Right atrium auricular region (tissue), 2 donors: ENCODE measurements at regions not wholly inside any gene's neighbourhood (a gene's known extent, or its start where the extent isn't known, plus 50 kb on each side); places are given as distances from the start of the nearest gene placed in this dataset.

Experiments used
- DNase-seq: peaks from one replicate; pipeline ENCODE4 v3.0.0-alpha.2; 2019; ENCODE audit warnings: low spot score
- H3K27ac ChIP-seq, 2 donors: fragments of 200-600 bp; sonication (generic); 1 replicate in 1 of 2; 2 replicates in 1 of 2; pipeline ENCODE4 v1.5.1; 2016 to 2019
- H3K27me3 ChIP-seq, 2 donors: fragments of 200-600 bp; sonication (generic); one replicate each; pipeline versions ENCODE4 v1.5.1 to v1.6.0; 2017 to 2019
- H3K36me3 ChIP-seq: fragments of 200-600 bp; sonication (generic); one replicate; pipeline ENCODE4 v1.5.1; 2016
- H3K4me1 ChIP-seq, 2 donors: fragments of 200-600 bp; sonication (generic); one replicate each; pipeline versions ENCODE4 v1.5.1 to v1.6.0; 2017 to 2019
- H3K4me3 ChIP-seq, 2 donors: fragments of 200-600 bp; sonication (generic); 1 replicate in 1 of 2; 2 replicates in 1 of 2; pipeline ENCODE4 v1.5.1; 2017 to 2019; ENCODE audit warnings: mild to moderate bottlenecking in 1 of 2, moderate library complexity in 1 of 2
- H3K9me3 ChIP-seq, 2 donors: fragments of 200-600 bp; sonication (generic); one replicate each; pipeline ENCODE4 v1.5.1; 2019
- TF ChIP-seq, protein P1 (sequence below), 2 donors: fragments of 200-600 bp; sonication (generic); IDR thresholded peaks; one replicate each; pipeline ENCODE4 v1.5.1; 2019; ENCODE audit warnings: antibody characterized with exemption in 2 of 2

DNA sequence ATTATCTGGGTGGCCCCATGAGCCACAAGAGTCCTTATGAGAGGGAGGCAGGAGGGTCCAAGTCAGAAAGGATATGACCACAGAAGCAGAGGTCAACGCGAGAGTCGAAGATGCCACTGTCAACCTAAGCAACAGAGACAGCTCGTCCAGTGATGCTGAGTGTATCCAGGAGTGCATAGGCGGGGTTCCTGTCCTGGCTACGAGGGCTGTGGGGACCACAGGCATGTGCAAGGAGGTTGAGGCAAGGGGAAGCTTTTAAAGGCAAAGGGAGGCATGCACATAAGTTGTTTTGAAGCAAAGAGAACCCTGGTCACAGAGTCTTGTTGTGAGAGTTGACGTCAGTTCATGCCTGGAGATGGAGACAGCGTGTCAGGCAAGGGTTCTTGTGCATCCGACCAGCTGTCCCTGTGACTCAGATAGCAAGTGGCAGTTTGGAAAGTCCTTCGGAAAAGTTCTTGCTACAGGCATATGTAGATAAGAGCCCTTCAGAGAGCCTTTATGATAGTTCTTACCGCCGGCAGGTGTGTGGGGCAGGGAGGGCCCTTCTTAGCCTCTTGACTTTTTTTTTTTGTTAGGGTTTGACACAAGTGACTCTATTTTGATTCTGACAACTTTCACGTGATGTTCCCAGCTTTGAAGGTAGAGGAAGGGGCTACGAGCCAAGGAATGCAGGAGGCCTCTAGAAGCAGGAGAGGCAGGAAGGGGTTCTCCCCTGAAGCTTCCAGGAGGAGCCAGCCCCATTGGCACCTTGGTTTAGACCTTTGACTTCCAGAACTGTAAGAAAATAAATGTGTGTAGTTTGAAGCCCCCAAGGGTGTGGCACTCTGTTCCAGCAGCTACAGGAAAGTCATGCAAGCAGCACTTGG lies 66.0 kb upstream of the FCN1 start:
- H3K27me3 ChIP-seq: no peaks in the 10 kb centered on the region
- TF ChIP-seq, protein P1, sequence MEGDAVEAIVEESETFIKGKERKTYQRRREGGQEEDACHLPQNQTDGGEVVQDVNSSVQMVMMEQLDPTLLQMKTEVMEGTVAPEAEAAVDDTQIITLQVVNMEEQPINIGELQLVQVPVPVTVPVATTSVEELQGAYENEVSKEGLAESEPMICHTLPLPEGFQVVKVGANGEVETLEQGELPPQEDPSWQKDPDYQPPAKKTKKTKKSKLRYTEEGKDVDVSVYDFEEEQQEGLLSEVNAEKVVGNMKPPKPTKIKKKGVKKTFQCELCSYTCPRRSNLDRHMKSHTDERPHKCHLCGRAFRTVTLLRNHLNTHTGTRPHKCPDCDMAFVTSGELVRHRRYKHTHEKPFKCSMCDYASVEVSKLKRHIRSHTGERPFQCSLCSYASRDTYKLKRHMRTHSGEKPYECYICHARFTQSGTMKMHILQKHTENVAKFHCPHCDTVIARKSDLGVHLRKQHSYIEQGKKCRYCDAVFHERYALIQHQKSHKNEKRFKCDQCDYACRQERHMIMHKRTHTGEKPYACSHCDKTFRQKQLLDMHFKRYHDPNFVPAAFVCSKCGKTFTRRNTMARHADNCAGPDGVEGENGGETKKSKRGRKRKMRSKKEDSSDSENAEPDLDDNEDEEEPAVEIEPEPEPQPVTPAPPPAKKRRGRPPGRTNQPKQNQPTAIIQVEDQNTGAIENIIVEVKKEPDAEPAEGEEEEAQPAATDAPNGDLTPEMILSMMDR (IDR thresholded peaks at IDR 0.05): no peak
- no peaks in the 10 kb centered on the region for H3K4me1 ChIP-seq
- no peak for DNase-seq
- H3K4me3 ChIP-seq: no peak overlapping the region
- peaks cover 0 to 7% of the 10 kb centered on the region in 2 donors for H3K9me3 ChIP-seq
- no peak overlapping the region for H3K27ac ChIP-seq
- H3K36me3 ChIP-seq: no peaks in the 10 kb centered on the region

GRCh38 chr9:134984372-134985265 lies 66.9 kb upstream of the FCN1 start:
- H3K27ac ChIP-seq: no peak overlapping the region
- no peak for DNase-seq
- TF ChIP-seq, protein P1 (IDR thresholded peaks at IDR 0.05): no peak
- H3K4me3 ChIP-seq: no peak overlapping the region
- H3K4me1 ChIP-seq: no peaks in the 10 kb centered on the region
- no peaks in the 10 kb centered on the region for H3K36me3 ChIP-seq
- no peaks in the 10 kb centered on the region for H3K27me3 ChIP-seq
- peaks cover 0 to 7% of the 10 kb centered on the region in 2 donors for H3K9me3 ChIP-seq

DNA sequence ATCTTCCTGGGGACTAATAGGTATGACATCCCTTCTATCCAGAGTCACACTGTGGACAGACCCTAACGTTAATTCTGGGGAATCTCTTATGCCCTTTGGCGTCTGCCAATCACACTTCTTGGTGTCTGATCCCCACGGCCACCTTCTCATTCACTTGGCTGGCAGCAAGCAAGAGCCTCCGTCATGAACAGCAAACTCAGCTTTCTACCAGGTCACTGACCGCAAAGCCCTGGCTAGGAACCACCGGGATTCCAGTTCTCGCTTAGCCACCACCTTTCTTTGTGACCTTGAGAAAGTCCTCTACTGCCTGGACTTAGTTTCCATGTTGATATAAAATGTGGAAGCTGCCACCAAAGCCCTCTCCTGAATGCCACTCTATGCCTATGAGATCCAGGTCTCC lies 67.7 kb upstream of the FCN1 start:
- Histone ChIP-seq H3K4me1 (no peaks in the 10 kb centered on the region), H3K4me3 (no peak overlapping the region), H3K9me3 (peaks cover 0 to 7% of the 10 kb centered on the region in 2 donors), H3K27me3 (no peaks in the 10 kb centered on the region), H3K36me3 (no peaks in the 10 kb centered on the region), H3K27ac (no peak overlapping the region)
- TF ChIP-seq, protein P1 (IDR thresholded peaks at IDR 0.05): no peak
- no peak for DNase-seq

GRCh38 chr9:134986957-134987356 lies 69.2 kb upstream of the FCN1 start:
- no peaks in the 10 kb centered on the region for H3K27me3 ChIP-seq
- TF ChIP-seq, protein P1 (IDR thresholded peaks at IDR 0.05): no peak
- H3K4me1 ChIP-seq: no peaks in the 10 kb centered on the region
- H3K4me3 ChIP-seq: no peak overlapping the region
- H3K36me3 ChIP-seq: no peaks in the 10 kb centered on the region
- peaks cover 0 to 7% of the 10 kb centered on the region in 2 donors for H3K9me3 ChIP-seq
- no peak for DNase-seq
- H3K27ac ChIP-seq: no peak overlapping the region

GRCh38 chr9:134987376-134987775 lies 69.7 kb upstream of the FCN1 start:
- Histone ChIP-seq H3K4me1 (no peaks in the 10 kb centered on the region), H3K9me3 (peaks cover 0 to 7% of the 10 kb centered on the region in 2 donors), H3K27ac (no peak overlapping the region), H3K27me3 (no peaks in the 10 kb centered on the region), H3K36me3 (no peaks in the 10 kb centered on the region), H3K4me3 (no peak overlapping the region)
- TF ChIP-seq, protein P1 (IDR thresholded peaks at IDR 0.05): no peak
- no peak for DNase-seq
